NCI-H345 (cell line): ENCODE measurements at regions not wholly inside any gene's neighbourhood (a gene's known extent, or its start where the extent isn't known, plus 50 kb on each side); places are given as distances from the start of the nearest gene placed in this dataset.

ENCODE experiments used
- DNase-seq: peaks from one replicate; lab custom pipeline; 2025; lab: John Stamatoyannopoulos, UW

- DNase-seq = no peak
These were observed 182.1 kb upstream of the HHIP start for GRCh38 chr4:144463896-144464295.

- DNase-seq = no peak
These were observed 180.4 kb upstream of the HHIP start for GRCh38 chr4:144465546-144465945.

GRCh38 chr4:144480068-144480467 is 165.9 kb upstream of the HHIP start:
- DNase-seq = no peak

- no peak for DNase-seq
These were observed 156.1 kb upstream of the HHIP start for GRCh38 chr4:144489831-144490230.

GRCh38 chr4:144494280-144494679 is 151.7 kb upstream of the HHIP start:
- DNase-seq = no peak

GRCh38 chr4:144495944-144496343 is 150.0 kb upstream of the HHIP start:
- DNase-seq = no peak

- no peak for DNase-seq
These were observed 146.2 kb upstream of the HHIP start for GRCh38 chr4:144499777-144500176.

- no peak for DNase-seq
These were observed 144.7 kb upstream of the HHIP start for GRCh38 chr4:144501231-144501780.

- DNase-seq = no peak
These were observed 141.1 kb upstream of the HHIP start for GRCh38 chr4:144504883-144505282.

- no peak for DNase-seq
These were observed 138.4 kb upstream of the HHIP start for GRCh38 chr4:144507311-144508101.

GRCh38 chr4:144509088-144510015 is 136.6 kb upstream of the HHIP start:
- no peak for DNase-seq

GRCh38 chr4:144514736-144515135 is 131.2 kb upstream of the HHIP start:
- DNase-seq = no peak

- DNase-seq = peak; percentile 35
These were observed 127.6 kb upstream of the HHIP start for GRCh38 chr4:144518181-144518895.

GRCh38 chr4:144531841-144532240 is 114.1 kb upstream of the HHIP start:
- DNase-seq = no peak

- no peak for DNase-seq
These were observed 98.2 kb upstream of the HHIP start for GRCh38 chr4:144547678-144548298.

- DNase-seq = no peak
These were observed 89.3 kb upstream of the HHIP start for GRCh38 chr4:144556636-144557035.

GRCh38 chr4:144557404-144557803 is 88.6 kb upstream of the HHIP start:
- no peak for DNase-seq

- DNase-seq = no peak
These were observed 83.8 kb upstream of the HHIP start for GRCh38 chr4:144562019-144562705.

- no peak for DNase-seq
These were observed 81.6 kb upstream of the HHIP start for GRCh38 chr4:144564358-144564757.

GRCh38 chr4:144565527-144566195 is 80.3 kb upstream of the HHIP start:
- no peak for DNase-seq
